DND-41 (cell line): ENCODE measurements at regions not wholly inside any gene's neighbourhood (a gene's known extent, or its start where the extent isn't known, plus 50 kb on each side); places are given as distances from the start of the nearest gene placed in this dataset.

Source experiments
- ATAC-seq: fragments of 200-7000 bp; cut with Tn5 transposase; 3 replicates; pipeline ENCODE4 v1.9.1; 2021; ENCODE audit warnings: low read depth; ENCODE audit not compliant: insufficient read depth
- DNase-seq: peaks from one replicate; pipeline ENCODE4 v3.0.0-alpha.2; 2020
- H2AFZ ChIP-seq: 2 replicates; pipeline ENCODE4 v1.6.0; 2012; ENCODE audit warnings: low read depth, low read length
- H3K27ac ChIP-seq: 2 replicates; pipeline ENCODE4 v1.5.1; 2012; ENCODE audit warnings: low read length, inconsistent platforms
- H3K27me3 ChIP-seq: fragments of 200-600 bp; sonication (generic); 2 replicates; pipeline ENCODE4 v1.6.0; 2012; ENCODE audit warnings: low read length, mild to moderate bottlenecking, inconsistent platforms; ENCODE audit not compliant: insufficient read depth, poor library complexity
- H3K36me3 ChIP-seq: 2 replicates; pipeline ENCODE4 v1.5.1; 2012; ENCODE audit warnings: low read length, inconsistent platforms; ENCODE audit not compliant: insufficient read depth
- H3K4me1 ChIP-seq: 2 replicates; pipeline ENCODE4 v1.5.1; 2012; ENCODE audit warnings: mild to moderate bottlenecking, low read length; ENCODE audit not compliant: insufficient read depth
- H3K4me2 ChIP-seq: 2 replicates; pipeline ENCODE4 v1.6.0; 2012; ENCODE audit warnings: mild to moderate bottlenecking, moderate library complexity, low read length, inconsistent platforms; ENCODE audit not compliant: insufficient read depth
- H3K4me3 ChIP-seq, 2 experiments: fragments of 200-600 bp in 1 of 2; shearing (Covaris generic) in 1 of 2; 2 replicates each; pipeline ENCODE4 v1.5.1; 2012 to 2016; ENCODE audit warnings: inconsistent platforms in 2 of 2, low read length in 2 of 2, mild to moderate bottlenecking in 2 of 2, low read depth in 1 of 2, moderate library complexity in 1 of 2
- H3K79me2 ChIP-seq: 2 replicates; pipeline ENCODE4 v1.6.0; 2012; ENCODE audit warnings: low read length, inconsistent platforms; ENCODE audit not compliant: insufficient read depth
- H3K9ac ChIP-seq: 2 replicates; pipeline ENCODE4 v1.6.0; 2012; ENCODE audit warnings: low read depth, mild to moderate bottlenecking, inconsistent platforms, low read length, moderate library complexity
- H3K9me3 ChIP-seq: 2 replicates; pipeline ENCODE4 v1.5.1; 2012; ENCODE audit warnings: low read length, moderate library complexity, mild to moderate bottlenecking, inconsistent platforms; ENCODE audit not compliant: insufficient read depth, severe bottlenecking
- H4K20me1 ChIP-seq: 2 replicates; pipeline ENCODE4 v1.6.0; 2012; ENCODE audit warnings: low read length; ENCODE audit not compliant: insufficient read depth
- EZH2 ChIP-seq: IDR thresholded peaks from 3 replicates; pipeline ENCODE4 v1.6.1; 2012; ENCODE audit warnings: borderline replicate concordance, low read depth, mild to moderate bottlenecking, moderate library complexity, low read length, inconsistent platforms; ENCODE audit not compliant: severe bottlenecking
- TF ChIP-seq, protein P1 (sequence below): IDR thresholded peaks from 2 replicates; pipeline ENCODE4 v1.5.1; 2012; ENCODE audit warnings: borderline replicate concordance, low read length, moderate library complexity, mild to moderate bottlenecking; ENCODE audit not compliant: poor library complexity, severe bottlenecking; ENCODE audit errors: extremely low read depth

DNA sequence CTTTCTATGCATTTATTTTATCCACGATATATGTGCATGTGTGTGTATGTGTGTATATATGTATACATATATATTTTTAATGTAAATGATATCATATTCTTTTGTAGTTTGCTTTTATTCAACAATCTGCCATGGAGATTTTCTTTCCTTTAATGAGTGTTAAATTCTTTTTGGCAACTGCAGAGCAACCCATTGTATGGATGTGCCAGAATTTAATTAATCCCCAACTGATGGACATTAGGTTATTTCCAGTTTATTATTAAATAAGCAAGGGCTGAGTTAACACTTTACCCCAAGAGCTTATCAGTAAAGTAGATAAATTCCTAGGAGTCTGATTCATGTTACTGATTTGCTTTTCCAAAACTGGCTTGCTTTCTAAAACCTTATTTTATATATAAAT, 58.9 kb upstream of the CD28 start:
- Histone ChIP-seq H3K4me2 (no peak overlapping the region), H2AFZ (no peak overlapping the region), H3K36me3 (no peaks in the 10 kb centered on the region), H3K4me1 (peaks cover 7% of the 10 kb centered on the region), H3K79me2 (no peaks in the 10 kb centered on the region), H3K4me3 (no peak overlapping the region), H3K27ac (no peak overlapping the region), H3K27me3 (no peaks in the 10 kb centered on the region), H4K20me1 (no peaks in the 10 kb centered on the region), H3K9me3 (no peaks in the 10 kb centered on the region), H3K9ac (no peak overlapping the region)
- no peak for DNase-seq
- no peak for ATAC-seq
- no peak for TF ChIP-seq EZH2
- TF ChIP-seq, protein P1, sequence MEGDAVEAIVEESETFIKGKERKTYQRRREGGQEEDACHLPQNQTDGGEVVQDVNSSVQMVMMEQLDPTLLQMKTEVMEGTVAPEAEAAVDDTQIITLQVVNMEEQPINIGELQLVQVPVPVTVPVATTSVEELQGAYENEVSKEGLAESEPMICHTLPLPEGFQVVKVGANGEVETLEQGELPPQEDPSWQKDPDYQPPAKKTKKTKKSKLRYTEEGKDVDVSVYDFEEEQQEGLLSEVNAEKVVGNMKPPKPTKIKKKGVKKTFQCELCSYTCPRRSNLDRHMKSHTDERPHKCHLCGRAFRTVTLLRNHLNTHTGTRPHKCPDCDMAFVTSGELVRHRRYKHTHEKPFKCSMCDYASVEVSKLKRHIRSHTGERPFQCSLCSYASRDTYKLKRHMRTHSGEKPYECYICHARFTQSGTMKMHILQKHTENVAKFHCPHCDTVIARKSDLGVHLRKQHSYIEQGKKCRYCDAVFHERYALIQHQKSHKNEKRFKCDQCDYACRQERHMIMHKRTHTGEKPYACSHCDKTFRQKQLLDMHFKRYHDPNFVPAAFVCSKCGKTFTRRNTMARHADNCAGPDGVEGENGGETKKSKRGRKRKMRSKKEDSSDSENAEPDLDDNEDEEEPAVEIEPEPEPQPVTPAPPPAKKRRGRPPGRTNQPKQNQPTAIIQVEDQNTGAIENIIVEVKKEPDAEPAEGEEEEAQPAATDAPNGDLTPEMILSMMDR = no peak

DNA sequence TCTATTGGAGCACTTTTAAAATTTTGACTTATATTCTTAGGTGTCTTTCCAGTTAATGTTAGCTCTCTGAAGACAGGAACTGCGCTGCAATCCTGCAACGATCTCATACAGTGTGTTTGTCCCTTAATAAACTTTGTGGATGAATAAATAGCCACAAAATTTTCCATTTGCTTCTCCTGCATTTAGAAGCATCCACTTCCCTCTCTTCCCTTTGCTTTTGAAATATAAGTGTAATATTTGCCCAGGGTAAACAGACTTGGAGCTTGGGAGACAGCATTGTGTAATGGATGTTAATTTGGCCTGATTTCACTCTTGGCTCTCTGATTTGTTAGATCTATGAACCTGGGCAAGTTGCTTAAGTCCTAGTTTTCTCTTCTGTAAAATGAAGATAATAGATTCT, 58.2 kb upstream of the CD28 start:
- Histone ChIP-seq H3K4me3 (no peak overlapping the region), H3K27ac (no peak overlapping the region), H3K9ac (no peak overlapping the region), H4K20me1 (no peaks in the 10 kb centered on the region), H3K27me3 (no peaks in the 10 kb centered on the region), H3K79me2 (no peaks in the 10 kb centered on the region), H3K4me1 (peaks cover 7% of the 10 kb centered on the region), H2AFZ (no peak overlapping the region), H3K9me3 (no peaks in the 10 kb centered on the region), H3K36me3 (no peaks in the 10 kb centered on the region), H3K4me2 (no peak overlapping the region)
- no peak for ATAC-seq
- DNase-seq = no peak
- TF ChIP-seq EZH2 = no peak
- TF ChIP-seq, protein P1 = no peak

DNA sequence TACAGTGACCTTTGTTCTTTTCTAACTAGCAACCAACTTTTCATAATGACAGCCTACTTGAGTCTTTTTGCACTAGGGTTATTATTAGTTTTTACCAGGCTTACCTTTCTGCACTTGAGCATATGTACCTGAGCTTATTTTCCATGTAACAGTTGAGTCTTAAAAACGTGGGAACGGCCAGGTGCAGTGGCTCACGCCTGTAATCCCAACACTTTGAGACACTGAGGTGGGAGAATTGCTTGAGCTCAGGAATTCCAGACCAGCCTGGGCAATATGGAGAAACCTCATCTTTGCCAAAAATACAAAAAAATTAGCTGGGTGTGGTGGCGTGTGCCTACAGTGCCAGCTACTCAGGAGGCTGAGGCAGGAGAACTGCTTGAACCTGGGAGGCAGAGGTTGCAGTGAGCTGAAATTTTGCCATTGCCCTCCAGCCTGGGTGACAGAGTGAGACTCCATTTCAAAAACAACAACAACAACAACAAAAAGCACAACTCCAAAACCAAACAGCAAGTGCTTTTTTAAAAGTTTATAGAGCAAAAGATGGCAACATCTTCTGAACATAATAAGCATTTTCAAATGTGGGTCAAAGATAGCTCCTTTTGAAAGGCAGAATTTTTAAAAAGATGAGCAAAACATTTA, 57.1 kb upstream of the CD28 start:
- DNase-seq (no peak), ATAC-seq (no peak)
- Histone ChIP-seq H3K27ac (no peak overlapping the region), H3K4me3 (no peak overlapping the region), H3K9me3 (no peaks in the 10 kb centered on the region), H3K36me3 (no peaks in the 10 kb centered on the region), H4K20me1 (no peaks in the 10 kb centered on the region), H3K79me2 (no peaks in the 10 kb centered on the region), H3K4me2 (no peak overlapping the region), H3K4me1 (peaks cover 7% of the 10 kb centered on the region), H2AFZ (no peak overlapping the region), H3K9ac (no peak overlapping the region), H3K27me3 (no peaks in the 10 kb centered on the region)
- TF ChIP-seq, protein P1 = no peak
- TF ChIP-seq EZH2 = no peak
